HuH-7 (cell line): ENCODE measurements at regions not wholly inside any gene's neighbourhood (a gene's known extent, or its start where the extent isn't known, plus 50 kb on each side); places are given as distances from the start of the nearest gene placed in this dataset.
"Not testable (repeated sequence)": the region's sequence is repeated elsewhere in the genome, so short reads cannot be mapped to it uniquely, and the experiment has no call there.

Experiments used
- DNase-seq: peaks from one replicate; pipeline ENCODE4 v3.0.0; 2011; ENCODE audit warnings: low spot score

DNA sequence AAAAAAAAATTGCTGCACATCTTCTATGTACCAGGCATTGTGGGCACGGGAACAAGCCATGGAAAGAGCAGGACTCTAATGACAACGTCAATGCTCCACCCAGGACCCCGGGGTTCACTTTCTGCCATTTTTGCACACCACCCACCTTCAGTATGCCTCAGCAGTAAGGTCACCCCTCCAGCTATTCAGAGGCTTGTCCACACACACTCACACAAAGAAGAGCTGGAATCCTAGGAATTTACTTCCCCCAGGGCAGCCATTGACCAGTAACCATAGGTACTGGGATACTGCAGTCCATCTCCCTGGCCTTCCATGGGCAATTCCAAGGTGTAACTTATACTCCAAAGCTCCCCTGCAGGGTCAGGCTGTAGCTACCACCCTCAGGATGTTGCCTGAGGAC lies 170.8 kb downstream of the SUCLG1 start:
- DNase-seq = no peak

DNA sequence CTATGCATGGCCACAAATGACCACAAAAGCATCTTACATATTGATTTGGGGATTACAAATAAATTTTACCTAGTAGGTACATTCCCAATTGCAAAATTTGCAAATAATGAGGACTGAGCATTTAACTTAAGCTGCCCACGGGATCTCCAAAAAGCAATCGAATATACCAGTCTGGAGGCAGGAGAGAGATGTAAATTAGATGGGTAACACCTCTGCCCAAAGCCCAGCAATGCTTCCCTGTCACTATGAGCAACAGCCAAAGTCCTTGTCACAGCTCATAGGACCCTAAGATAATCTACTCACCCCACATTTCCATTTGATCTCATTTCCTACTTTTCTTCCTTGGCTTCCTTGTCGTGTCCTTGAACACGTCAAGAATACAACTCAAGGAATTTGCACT lies 172.2 kb downstream of the SUCLG1 start:
- DNase-seq = no peak

DNA sequence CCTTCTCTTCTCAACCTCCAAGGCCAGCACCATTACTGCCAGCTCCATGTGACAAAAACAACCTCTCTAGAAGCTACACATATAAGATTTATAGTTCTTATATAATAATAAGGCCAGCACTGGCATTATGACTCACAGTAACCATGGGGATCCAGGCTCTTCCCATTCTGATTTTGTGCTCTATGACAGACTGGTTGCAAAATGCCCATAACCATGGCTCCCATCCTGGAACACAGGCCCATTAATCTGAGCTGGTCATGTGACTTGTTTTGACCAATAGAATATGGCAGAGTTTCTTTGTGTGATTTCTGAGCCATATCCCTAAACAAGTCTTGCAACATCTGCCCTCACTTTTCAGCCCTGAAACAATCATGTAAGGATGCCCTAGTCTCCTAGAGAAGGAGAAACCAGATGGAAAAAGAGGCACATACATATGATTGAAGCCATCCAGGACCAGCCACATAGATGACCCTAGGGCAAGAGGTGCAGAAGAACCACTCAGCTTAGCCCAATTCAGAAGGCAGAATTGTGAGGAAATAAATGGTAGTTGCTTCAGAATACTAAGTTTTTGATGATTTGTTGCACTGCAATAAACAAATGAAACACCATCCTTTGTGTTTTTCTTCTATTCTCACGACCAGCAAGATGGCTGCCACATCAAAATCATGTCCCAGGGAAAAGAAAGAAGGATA lies 173.9 kb downstream of the SUCLG1 start:
- DNase-seq = no peak

DNA sequence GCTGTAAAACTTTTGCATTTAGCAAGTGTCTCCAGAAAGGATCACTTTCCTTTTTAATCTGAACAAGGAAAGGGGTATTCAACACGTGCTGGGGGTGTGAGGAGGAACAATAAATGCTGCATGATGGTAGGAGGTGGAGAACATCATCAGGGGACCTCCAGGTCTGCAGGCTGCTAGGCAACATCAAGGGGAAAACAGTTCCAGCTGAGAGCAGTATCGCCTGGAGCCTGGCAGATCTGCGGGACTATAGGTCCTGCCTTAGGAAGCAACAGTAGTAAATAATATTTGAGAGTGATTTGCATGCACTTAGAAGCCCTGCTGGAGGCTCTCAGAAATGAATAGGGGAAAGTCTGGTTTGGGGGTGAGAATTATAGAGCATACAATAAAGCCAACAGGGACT lies 175.6 kb downstream of the SUCLG1 start:
- DNase-seq = no peak

DNA sequence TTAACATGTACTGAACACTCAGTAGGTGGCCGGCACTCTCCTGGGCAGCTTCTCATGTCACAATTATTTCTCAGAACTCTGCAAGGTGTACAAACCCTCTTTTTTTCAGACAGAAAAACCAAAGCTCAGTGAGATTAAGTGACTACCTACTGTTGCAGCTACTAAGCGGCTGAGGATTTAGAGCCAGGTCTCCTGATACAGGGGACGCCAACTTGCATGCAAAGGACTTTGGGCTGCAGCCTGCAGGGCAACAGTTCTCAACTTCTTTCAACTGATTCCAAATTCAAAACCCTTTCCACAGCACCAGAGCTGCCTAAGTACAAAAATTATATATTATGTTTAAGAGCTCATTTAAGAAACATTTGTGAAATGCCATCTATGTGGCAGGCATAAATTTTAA lies 177.6 kb downstream of the SUCLG1 start:
- no peak for DNase-seq

DNA sequence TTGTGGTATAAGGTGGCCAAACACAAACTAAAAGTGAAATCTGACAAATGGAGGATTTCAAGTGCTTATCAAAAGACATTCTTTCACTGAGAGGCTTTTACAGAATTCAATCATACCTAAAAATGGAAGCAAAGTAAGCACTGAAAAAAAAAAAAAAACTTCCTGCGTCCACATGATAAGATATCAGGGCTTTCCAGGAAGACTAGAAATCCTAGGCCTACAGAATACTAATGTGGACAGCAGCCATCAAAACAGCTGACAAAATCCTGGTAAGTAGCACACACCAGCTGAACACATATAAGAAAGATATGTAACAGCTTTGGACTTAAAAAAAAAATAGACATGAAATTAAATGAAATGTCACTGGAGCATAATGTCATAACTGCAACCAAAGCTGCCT lies 178.2 kb downstream of the SUCLG1 start:
- no peak for DNase-seq

DNA sequence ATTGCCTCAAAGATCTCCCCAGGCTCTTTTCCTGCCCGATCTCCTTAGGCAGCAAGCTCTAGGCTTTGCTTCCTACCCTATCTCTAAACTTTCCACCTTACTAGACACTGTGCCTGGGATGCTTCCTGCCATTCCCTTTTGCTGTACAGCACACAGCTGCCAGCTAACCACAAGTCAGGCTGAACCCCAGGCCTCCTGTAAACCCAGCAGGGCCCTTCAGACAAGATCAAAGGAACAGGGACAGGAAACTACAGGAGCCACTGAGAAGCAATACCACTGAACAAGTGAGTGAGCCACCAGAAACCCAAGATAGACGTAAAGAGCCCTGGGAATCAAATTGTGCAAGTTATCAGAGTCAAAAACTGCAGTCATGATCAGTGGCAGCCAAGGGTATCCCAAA lies 180.7 kb downstream of the SUCLG1 start:
- no peak for DNase-seq

DNA sequence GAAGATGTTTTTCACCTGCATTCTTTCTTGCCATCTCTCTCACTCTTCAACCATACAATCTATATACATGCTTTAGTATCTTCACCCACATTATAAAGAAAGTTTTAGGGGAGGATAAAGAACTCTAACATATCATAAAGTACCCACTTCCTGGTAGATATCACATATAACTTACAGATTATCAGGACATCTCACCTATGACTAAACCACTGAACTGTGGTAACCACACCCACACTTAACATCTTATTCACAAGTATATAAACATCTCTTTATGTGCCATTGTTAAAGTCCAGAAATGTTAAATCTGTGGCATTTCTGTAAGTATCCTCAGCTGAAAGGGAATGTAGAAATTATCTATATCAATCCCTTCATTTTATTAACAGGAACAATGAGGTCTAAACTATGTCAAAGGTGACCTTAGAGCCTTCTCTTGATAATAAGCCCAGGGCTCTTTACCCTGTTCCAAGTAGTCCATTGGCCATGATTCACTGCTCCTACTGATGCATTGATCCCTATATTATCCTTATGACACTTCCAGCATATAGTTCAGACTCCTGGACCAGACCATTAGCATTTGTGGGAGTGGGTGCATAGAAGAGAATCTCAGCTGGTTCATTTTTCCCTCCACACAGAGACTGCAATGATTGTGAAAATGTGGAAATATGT lies 182.4 kb downstream of the SUCLG1 start:
- DNase-seq = no peak

DNA sequence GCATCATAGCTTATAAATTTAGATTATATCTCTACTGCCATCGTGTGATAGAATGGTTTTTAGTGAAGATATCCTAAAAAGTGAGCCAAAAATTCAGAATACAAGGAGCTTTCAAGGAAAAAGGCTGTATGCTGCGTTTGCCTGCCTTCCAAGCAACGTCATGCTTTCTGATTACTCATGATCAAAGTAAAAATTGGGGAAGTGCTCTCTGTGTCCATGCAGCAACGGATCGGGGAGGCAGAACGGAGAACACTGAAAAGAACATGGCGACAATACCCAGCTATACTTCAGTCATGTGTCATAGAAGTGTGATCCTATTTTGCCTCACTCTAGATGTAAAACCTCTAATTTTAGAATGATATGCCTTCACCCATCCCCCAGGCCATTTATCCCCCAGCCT lies 185.7 kb downstream of the SUCLG1 start:
- DNase-seq = no peak

DNA sequence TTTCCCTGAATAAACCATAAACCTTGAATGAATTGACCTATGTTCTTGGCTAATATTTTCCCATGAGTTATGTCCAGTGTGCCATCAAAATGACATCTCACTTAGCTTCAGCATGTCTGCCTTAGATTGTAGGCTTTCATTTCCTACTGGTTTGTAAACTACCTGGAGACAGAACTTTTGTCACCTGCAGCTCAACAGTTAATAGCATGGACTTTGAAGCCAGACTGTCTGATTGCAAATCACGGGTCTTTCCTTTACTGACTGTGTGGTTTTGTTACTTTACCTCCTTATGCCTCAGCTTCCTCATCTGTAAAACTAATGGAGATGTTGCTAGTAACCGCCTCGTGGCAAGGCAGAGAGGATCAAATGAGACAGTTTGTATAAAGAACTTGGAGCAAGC lies 187.1 kb downstream of the SUCLG1 start:
- DNase-seq = no peak

DNA sequence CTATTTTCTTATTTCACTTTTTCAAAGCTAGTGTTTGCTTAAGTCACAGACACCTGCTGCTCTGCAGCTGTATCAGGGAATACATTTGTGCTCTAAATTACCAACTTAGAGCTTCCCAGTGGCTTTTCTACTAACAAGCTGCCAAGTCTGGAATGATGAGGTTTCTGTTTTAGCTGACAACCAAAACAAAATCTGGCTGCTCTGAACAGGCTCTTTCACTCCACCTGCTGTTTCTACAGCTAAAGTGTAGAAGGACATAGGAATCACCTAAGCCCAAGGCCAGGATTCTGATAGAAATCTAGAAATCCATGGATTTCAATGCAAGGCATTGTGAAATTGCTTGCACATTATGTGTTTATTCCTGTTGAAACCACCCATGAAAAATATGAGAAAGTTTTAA lies 201.2 kb downstream of the SUCLG1 start:
- DNase-seq = peak; percentile 13

DNA sequence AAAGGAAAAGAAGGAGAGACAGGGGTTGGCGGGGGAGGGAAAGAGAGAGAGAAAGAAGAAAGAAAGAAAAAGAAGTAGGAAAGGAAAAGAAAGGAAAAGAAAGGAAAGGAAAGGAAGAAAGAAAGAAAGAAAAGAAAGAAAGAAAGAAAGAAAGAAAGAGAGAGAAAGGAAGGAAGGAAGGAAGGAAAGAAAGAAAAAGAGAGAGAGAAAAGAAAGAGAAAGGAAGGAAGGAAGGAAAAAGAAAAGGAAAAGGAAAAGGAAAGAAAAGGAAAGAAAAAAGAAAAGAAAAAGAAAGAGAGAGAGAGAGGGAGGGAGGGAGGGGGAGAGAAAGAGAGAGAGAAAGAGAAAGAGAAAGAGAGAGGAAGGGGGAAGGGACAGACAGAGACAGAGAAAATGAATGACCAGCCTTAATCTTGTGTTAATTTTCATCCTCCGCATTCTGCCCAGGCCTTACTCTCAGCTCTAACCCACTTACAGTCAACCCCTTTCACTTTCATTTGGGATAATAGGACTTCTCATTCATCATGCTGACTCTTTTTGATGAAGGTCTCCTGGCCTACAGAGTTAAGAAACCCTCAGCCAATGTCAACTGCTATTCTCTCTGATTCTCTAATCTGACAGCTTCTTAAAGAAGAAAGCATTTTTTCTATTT lies 207.3 kb downstream of the SUCLG1 start:
- DNase-seq = no peak

DNA sequence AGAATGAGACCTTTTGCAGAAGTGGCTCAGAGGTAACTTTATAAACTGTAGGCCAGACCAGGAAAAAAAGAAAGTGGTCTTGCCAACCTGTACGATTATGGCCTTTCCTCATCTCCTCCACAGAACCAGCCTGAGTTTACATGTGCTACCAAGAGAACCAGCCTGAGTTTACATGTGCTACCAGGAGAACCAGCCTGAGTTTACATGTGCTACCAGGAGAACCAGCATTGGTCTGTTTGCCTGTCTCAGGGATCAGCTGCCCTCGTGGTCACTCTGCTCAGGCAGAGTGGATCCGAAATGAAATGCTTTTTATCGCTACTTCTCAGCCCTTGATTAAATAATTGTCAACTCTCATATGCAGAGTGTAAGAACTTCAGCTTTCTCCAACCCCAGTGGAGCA lies 209.9 kb downstream of the SUCLG1 start:
- DNase-seq = no peak

DNA sequence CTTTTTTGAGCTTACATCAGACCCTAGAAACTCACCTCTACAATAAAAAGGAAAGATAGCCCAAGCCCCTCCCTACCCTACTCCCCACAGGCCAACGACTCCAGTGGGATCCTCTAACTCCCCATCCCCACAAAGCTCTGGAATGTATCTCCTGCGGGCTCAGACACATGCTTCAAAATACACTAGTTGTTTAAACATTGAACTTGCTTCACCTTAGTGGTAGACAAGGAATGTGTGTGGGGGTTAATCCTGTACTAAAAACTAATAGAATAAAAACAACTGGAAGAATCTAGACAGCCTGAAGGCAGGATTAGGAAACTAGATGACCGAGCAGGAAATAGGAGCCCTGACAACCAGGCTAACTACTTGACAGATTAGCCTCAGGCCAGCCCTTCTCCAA lies 211.5 kb downstream of the SUCLG1 start:
- DNase-seq = no peak

DNA sequence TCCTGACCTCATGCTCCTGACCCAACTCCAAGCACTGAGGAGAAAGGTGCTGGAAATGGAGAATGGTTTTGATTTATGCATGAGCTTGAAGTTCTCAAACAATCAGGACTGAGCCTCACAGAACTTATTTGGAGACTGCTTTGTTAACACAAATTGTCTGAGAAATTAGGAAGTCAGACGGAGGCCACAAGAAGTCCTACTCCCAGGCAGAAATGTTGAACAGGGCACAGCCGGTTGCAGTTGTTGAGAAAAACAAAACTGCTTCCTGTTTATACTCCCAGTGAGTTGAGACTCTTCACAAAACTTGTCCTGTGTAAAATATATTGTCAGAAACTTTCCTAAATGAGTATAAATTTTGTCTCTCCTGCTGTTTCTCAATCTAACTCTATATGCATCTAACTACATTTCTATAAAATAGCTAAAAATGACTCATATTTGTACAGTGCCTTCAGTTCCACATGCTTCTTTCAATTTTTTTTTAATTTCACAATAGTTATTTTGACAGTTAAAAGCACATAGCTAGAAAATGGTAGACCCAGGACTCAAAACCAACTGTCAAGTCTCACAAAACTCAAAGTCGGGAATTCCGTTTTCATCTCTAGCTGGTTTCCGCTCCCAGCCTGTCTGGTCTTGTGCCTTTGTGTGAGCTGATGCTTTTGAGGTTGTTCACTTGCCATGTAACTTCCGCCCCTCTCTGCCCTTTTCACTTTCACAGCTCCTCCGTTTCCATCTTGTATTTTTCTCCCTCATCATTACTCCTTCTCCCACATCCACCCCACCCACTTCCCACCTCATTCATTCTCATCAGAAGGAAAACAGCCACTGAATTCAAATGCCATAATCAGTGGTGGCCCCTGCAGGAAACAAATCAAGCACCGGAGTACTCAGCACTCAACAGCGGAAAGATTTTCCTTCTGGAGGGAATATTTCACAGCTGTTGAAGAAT lies 215.0 kb downstream of the SUCLG1 start:
- DNase-seq = no peak

DNA sequence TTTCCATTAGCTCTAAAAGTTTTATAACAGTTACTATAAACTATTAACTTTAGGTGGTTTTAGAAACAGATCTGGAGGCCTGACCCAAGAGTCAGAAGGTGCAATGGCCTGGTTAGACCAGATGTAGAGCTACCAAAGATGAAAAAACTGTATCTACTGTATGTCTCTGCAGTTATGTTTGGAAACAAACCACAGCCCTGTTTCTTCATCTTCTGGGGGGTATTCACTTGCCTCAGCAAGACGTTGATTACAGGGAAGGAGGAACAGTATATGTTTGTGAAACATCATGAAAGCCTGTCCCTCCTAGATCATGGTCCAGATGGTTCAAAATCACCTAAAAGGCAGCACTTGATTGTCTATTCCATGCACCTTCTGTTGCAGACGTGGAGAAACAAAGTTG lies 220.2 kb downstream of the SUCLG1 start:
- no peak for DNase-seq

DNA sequence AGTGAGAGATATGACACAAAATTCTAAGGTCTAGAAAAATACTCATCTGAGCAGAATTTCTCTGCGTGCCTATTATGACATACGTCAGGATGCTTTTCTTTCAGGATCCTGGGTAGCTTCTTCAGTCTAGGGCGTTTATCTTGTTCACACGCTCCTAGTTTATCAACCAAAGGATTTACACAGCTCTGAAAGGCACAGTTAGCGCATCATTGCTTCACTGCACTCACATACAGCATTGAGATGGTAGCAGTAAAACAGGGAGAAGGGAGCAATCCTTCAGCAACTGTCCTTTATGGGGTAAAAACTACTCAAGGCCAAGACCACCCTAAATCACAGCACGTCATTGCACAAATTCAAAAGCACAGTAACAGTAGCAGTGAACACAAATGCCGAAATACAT lies 222.8 kb downstream of the SUCLG1 start:
- no peak for DNase-seq

DNA sequence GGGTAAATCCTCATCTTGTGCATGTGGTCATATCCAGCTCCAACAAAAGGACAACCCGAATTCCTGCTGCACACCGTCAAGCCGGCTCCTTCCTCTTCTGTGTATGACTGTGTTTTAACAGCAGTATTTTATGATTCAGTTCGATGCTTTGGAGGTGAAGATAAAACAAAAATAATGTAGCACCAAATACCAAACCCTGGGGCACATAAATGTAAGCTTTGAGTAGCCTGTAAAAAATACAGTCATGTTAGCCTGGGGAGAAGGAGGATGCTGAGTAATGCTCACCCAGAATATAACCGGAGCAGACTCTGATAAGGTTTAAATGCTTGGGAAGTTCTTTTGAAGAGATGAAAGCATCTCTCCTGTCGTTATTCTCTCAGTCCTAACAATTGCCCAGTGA lies 225.0 kb downstream of the SUCLG1 start:
- no peak for DNase-seq

DNA sequence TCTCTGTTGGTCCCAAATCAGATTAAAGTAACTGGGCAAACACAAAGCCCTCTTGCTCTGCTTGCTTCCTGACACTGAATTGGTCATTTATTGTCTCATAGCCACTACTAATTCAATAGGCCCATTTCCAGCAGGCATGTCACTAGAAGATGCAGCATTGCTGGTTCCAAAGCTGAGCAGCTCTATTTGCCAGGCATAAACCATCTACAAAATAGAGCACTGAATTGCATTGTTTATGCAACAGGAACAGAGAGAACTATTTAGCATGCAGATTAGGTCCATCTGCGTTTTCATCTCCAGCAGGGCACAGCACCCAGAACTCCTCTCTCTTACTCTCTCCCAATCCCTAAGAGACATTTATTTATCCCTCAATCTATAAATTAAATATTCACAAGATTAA lies 227.6 kb downstream of the SUCLG1 start:
- DNase-seq = no peak

DNA sequence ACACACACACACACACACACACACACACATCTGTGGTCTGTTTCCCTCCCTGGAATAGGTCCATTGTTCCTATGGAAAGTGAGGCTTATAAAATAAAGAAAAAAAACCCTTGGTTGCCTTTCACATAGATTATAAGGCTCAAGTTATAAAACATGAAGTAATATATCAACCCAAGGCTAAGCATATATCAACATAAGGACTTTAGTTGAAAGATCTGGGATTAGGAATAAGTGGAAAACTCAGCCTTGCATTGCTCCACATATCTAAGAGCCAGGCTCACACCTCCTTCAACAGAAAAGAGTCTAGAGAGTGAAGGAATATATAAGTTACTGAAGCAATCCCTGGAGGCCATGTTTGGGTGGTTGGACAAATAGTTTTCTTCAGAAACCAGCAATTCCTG lies 235.0 kb downstream of the SUCLG1 start:
- DNase-seq = no peak

DNA sequence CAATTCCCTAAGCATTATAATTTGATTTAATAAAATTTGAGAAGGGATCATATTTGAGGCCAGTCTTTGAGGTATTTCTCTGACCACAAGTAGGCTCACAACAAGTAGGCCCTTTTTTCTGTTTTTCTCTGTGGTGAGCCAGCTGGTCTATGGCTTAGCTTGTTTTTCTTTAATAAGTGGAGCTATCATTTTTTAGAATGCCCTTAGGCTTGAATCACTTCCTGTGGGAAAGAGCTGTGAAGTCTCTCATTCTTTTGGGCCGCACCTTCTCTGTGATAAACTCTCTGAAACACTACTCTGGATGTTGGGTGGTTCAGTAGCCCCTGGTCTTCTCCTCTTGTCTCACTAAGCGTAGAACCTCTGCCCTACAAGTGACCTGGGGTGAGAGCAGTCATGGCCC lies 235.9 kb downstream of the SUCLG1 start:
- DNase-seq = no peak

DNA sequence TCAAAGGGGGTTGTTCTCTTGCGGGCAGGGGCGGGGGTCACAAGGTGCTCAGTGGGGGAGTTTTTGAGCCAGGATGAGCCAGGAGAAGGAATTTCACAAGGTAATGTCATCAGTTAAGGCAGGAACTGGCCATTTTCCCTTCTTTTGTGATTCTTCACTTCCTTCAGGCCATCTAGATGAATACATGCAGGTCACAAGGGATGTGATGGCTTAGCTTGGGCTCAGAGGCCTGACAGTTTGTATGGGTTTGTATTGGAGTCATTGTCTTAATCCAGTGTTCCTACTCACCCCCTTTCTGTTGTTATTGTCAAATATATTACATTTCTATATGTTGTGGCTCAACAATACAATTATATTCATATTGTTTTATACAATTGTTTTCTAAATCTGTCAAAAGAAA lies 238.0 kb downstream of the SUCLG1 start:
- not testable (repeated sequence) for DNase-seq

DNA sequence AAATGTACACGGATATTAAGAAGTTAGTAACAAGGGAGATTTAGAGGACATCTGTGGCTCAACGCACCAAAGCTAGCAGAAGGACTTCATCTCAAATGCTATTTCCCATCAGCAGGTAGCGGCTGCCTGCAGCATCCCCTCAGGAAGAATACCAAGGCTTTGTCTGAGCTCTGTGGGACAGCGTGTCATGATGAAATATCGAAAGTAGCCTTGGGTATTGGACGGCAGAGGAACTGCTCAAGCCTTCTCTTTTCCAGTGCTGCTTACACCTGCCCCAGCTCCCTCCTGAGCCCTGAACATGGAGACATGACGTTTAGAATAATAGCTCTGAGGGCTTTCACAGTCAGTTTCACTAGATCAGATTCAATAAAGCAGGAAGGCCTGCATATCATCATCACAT lies 241.6 kb downstream of the SUCLG1 start:
- no peak for DNase-seq
